H1 (cell line): ENCODE measurements at regions not wholly inside any gene's neighbourhood (a gene's known extent, or its start where the extent isn't known, plus 50 kb on each side); places are given as distances from the start of the nearest gene placed in this dataset.

Experiments
- CTCF ChIA-PET: fragments of 300-600 bp; sonication (Branson Sonifier 250); formaldehyde crosslinking; loops from one replicate; lab custom pipeline; 2021; ENCODE audit not compliant: partially characterized antibody; lab: Charles Lee
- POLR2A ChIA-PET: fragments of 300-600 bp; sonication (Branson Sonifier 250); formaldehyde crosslinking; loops from one replicate; lab custom pipeline; 2021; ENCODE audit warnings: inconsistent platforms; ENCODE audit not compliant: partially characterized antibody; lab: Charles Lee
- DNase-seq, 2 experiments: peaks; one replicate each; pipeline versions ENCODE4 v3.0.0 to v3.0.0-alpha.2; 2010 to 2022; ENCODE audit warnings: low spot score in 2 of 2, low read depth in 1 of 2, mixed read lengths in 1 of 2
- FAIRE-seq: peaks from 2 replicates; lab custom pipeline; 2011; peaks lifted over from hg19 to GRCh38; lab: Jason Lieb, UNC
- H2AFZ ChIP-seq: 2 replicates; pipeline ENCODE4 v1.8.1; 2012; ENCODE audit warnings: low read length, inconsistent platforms
- H2AK5ac ChIP-seq: 2 replicates; pipeline ENCODE4 v1.6.1; 2013; ENCODE audit warnings: low read depth, low read length
- H2BK120ac ChIP-seq: replicated peaks from 2 replicates; pipeline ENCODE3; 2013; ENCODE audit warnings: low read depth, low read length, inconsistent platforms
- H2BK12ac ChIP-seq: 2 replicates; pipeline ENCODE4 v1.6.1; 2013; ENCODE audit warnings: low read depth, low read length
- H2BK15ac ChIP-seq: 2 replicates; pipeline ENCODE4 v1.6.1; 2013; ENCODE audit warnings: low read length
- H2BK20ac ChIP-seq: 2 replicates; pipeline ENCODE4 v1.6.1; 2013; ENCODE audit warnings: low read length
- H2BK5ac ChIP-seq: 2 replicates; pipeline ENCODE4 v1.6.1; 2013; ENCODE audit warnings: low read depth, low read length
- H3K14ac ChIP-seq: 2 replicates; pipeline ENCODE4 v1.6.1; 2013; ENCODE audit warnings: inconsistent platforms; ENCODE audit not compliant: insufficient read length
- H3K18ac ChIP-seq: 2 replicates; pipeline ENCODE4 v1.6.1; 2013; ENCODE audit warnings: low read length; ENCODE audit errors: extremely low read depth
- H3K23ac ChIP-seq: 2 replicates; pipeline ENCODE4 v1.6.1; 2013; ENCODE audit warnings: inconsistent platforms; ENCODE audit not compliant: insufficient read length
- H3K23me2 ChIP-seq: 2 replicates; pipeline ENCODE4 v1.6.1; 2013; ENCODE audit warnings: low read depth, low read length
- H3K27ac ChIP-seq: 2 replicates; pipeline ENCODE4 v1.6.1; 2011; ENCODE audit warnings: low read depth, low read length, inconsistent platforms
- H3K27me3 ChIP-seq, 4 experiments: replicated peaks in 1 of 4; 1 replicate in 1 of 4; 2 replicates in 3 of 4; pipeline versions ENCODE4 v1.6.1 to v1.8.1; 2011 to 2013; ENCODE audit warnings: low read length in 3 of 4, mild to moderate bottlenecking in 3 of 4, inconsistent platforms in 2 of 4, mixed read lengths in 2 of 4, moderate library complexity in 1 of 4; ENCODE audit not compliant: control insufficient read depth in 3 of 4, insufficient read depth in 3 of 4; ENCODE audit errors: extremely low read depth in 1 of 4
- H3K36me3 ChIP-seq, 4 experiments: 2 replicates each; pipeline versions ENCODE4 v1.6.1 to v1.8.1; 2011 to 2013; ENCODE audit warnings: mild to moderate bottlenecking in 4 of 4, low read length in 3 of 4, moderate library complexity in 2 of 4, control low read depth in 1 of 4, inconsistent platforms in 1 of 4; ENCODE audit not compliant: insufficient read depth in 4 of 4, control insufficient read depth in 2 of 4
- H3K4ac ChIP-seq: replicated peaks from 2 replicates; pipeline ENCODE3; 2013; ENCODE audit warnings: low read length, low read depth, mixed read lengths, inconsistent platforms; ENCODE audit not compliant: insufficient read length
- H3K4me1 ChIP-seq, 4 experiments: replicated peaks in 1 of 4; 1 replicate in 1 of 4; 2 replicates in 3 of 4; pipeline versions ENCODE4 v1.6.1 to v1.8.1; 2011 to 2013; ENCODE audit warnings: low read length in 3 of 4, inconsistent platforms in 2 of 4, mixed read lengths in 1 of 4; ENCODE audit not compliant: insufficient read depth in 4 of 4, control insufficient read depth in 3 of 4
- H3K4me2 ChIP-seq, 2 experiments: 2 replicates each; pipeline versions ENCODE4 v1.6.1 to v1.8.1; 2011 to 2013; ENCODE audit warnings: low read depth in 2 of 2, low read length in 2 of 2, control low read depth in 1 of 2, inconsistent platforms in 1 of 2, mild to moderate bottlenecking in 1 of 2; ENCODE audit not compliant: insufficient read depth in 1 of 2
- H3K4me3 ChIP-seq, 4 experiments: fragments of 200-600, 300-600 bp in 1 of 4; sonication (generic), shearing (Covaris generic), sonication (Bioruptor Twin) in 1 of 4; 2 replicates each; pipeline versions ENCODE4 v1.5.1 to v1.8.1; 2011 to 2016; ENCODE audit warnings: low read length in 4 of 4, low read depth in 3 of 4, control low read depth in 2 of 4, inconsistent platforms in 2 of 4, mild to moderate bottlenecking in 2 of 4, mixed read lengths in 1 of 4, moderate library complexity in 1 of 4; ENCODE audit not compliant: insufficient read depth in 2 of 4; ENCODE audit errors: extremely low read depth in 1 of 4
- H3K56ac ChIP-seq: replicated peaks from 2 replicates; pipeline ENCODE3; 2013; ENCODE audit warnings: low read depth, mild to moderate bottlenecking, mixed read lengths, low read length, inconsistent platforms; ENCODE audit not compliant: insufficient read length
- H3K79me1 ChIP-seq: 2 replicates; pipeline ENCODE4 v1.6.1; 2013; ENCODE audit warnings: low read depth, low read length, control low read depth
- H3K79me2 ChIP-seq, 2 experiments: 2 replicates each; pipeline versions ENCODE4 v1.6.1 to v1.8.1; 2012 to 2013; ENCODE audit warnings: low read length in 2 of 2, mild to moderate bottlenecking in 2 of 2, inconsistent platforms in 1 of 2; ENCODE audit not compliant: insufficient read depth in 2 of 2, control insufficient read depth in 1 of 2
- H3K9ac ChIP-seq, 4 experiments: replicated peaks in 1 of 4; 1 replicate in 1 of 4; 2 replicates in 3 of 4; pipeline versions ENCODE4 v1.6.1 to v1.8.1; 2011 to 2013; ENCODE audit warnings: low read depth in 3 of 4, low read length in 3 of 4, control low read depth in 2 of 4, mild to moderate bottlenecking in 2 of 4, moderate library complexity in 2 of 4, inconsistent platforms in 1 of 4; ENCODE audit errors: extremely low read depth in 1 of 4
- H3K9me3 ChIP-seq, 2 experiments: 2 replicates each; pipeline versions ENCODE4 v1.6.1 to v1.8.1; 2012 to 2013; ENCODE audit warnings: mild to moderate bottlenecking in 2 of 2, moderate library complexity in 2 of 2, control low read depth in 1 of 2, inconsistent platforms in 1 of 2, low read depth in 1 of 2, low read length in 1 of 2, mixed read lengths in 1 of 2; ENCODE audit not compliant: insufficient read depth in 2 of 2
- H4K20me1 ChIP-seq, 2 experiments: replicated peaks in 1 of 2; 2 replicates each; pipeline versions ENCODE3 to v1.8.1; 2011 to 2013; ENCODE audit warnings: inconsistent platforms in 2 of 2, low read length in 2 of 2, mild to moderate bottlenecking in 1 of 2; ENCODE audit not compliant: insufficient read depth in 2 of 2, control insufficient read depth in 1 of 2
- H4K5ac ChIP-seq: 2 replicates; pipeline ENCODE4 v1.6.1; 2013; ENCODE audit warnings: low read length, low read depth, mixed read lengths, inconsistent platforms; ENCODE audit not compliant: insufficient read length
- H4K8ac ChIP-seq: 2 replicates; pipeline ENCODE4 v1.8.0; 2013; ENCODE audit warnings: mild to moderate bottlenecking, moderate library complexity, low read length, inconsistent platforms; ENCODE audit not compliant: insufficient read depth; ENCODE audit errors: extremely low read depth
- H4K91ac ChIP-seq: replicated peaks from 2 replicates; pipeline ENCODE3; 2013; ENCODE audit warnings: low read length, mixed read lengths, inconsistent platforms; ENCODE audit not compliant: insufficient read length
- BCL11A ChIP-seq, 2 experiments: IDR thresholded peaks; one replicate each; pipeline ENCODE4 v1.6.1; 2011; ENCODE audit warnings: low read depth in 2 of 2, low read length in 2 of 2, mild to moderate bottlenecking in 2 of 2
- CHD2 ChIP-seq: IDR thresholded peaks from 2 replicates; pipeline ENCODE4 v1.6.1; 2012; ENCODE audit warnings: low read length, improper control_type of control experiment
- GTF2F1 ChIP-seq: IDR thresholded peaks from 2 replicates; pipeline ENCODE4 v1.6.1; 2012; ENCODE audit warnings: low read depth, low read length, improper control_type of control experiment, borderline replicate concordance
- JUND ChIP-seq: IDR thresholded peaks from 2 replicates; pipeline ENCODE4 v1.6.1; 2011; ENCODE audit warnings: mild to moderate bottlenecking, improper control_type of control experiment, low read length
- MAFK ChIP-seq: IDR thresholded peaks from 2 replicates; pipeline ENCODE4 v1.6.1; 2012; ENCODE audit warnings: low read depth, mild to moderate bottlenecking, improper control_type of control experiment, low read length
- SAP30 ChIP-seq: fragments of 300-600 bp; sonication (generic); IDR thresholded peaks from 2 replicates; pipeline ENCODE4 v1.7.1; 2012; ENCODE audit warnings: low read length, moderate library complexity, mild to moderate bottlenecking, inconsistent platforms; ENCODE audit not compliant: insufficient read depth, insufficient replicate concordance
- WGBS, 2 experiments: shearing (Covaris generic) in 1 of 2; methylation state at CpG; one replicate each; pipeline versions ENCODE4 v1.1.6 to v1.1.7; 2013 to 2015; ENCODE audit warnings: low lambda C conversion rate in 2 of 2, mixed read lengths in 2 of 2, inconsistent platforms in 1 of 2, low coverage in 1 of 2, missing lambda C conversion rate in 1 of 2; ENCODE audit not compliant: insufficient replicate concordance in 2 of 2, insufficient coverage in 1 of 2, insufficient read length in 1 of 2; ENCODE audit errors: extremely low coverage in 1 of 2, missing lambda C conversion rate in 1 of 2; 5-methylcytosine and 5-hydroxymethylcytosine counted together
- TF ChIP-seq, protein P1 (sequence below): IDR thresholded peaks from 2 replicates; pipeline ENCODE4 v1.6.1; 2012; ENCODE audit warnings: low read length, inconsistent platforms

DNA sequence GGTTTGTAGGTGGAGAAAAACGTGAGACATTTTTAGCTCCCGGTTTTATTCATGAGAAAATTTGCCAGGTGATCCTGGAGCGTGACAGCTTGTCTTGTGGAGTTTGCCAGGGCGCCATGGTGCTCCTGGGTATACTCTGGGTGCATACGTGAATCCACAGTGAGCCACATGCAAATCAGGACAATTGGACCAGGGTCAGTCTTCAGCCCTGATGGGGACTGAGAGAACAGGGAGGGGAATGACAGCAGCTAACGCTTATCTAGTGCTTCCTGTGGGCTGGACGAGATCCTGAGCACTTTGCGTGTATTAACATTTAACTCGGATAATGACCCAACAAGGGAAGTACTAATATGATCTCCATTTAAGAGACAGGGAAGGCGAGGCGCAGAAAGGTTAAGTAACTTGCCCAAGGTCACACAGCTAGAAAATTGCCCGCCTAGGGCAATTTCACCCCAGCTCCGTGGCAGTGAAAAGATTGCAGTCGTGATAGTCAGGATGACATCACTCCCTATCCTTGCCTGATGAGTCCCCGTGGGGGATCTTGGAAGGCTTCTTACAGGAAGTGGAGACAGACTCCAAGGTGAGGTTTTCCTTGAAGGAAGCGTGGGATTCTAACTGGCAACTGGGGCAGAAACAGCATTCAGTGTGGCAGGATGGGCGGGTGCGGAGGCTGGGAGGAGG is 118.4 kb upstream of the NCOR2 start:
- H3K79me1 ChIP-seq, result no peaks in the 10 kb centered on the region
- no peaks in the 10 kb centered on the region for H4K20me1 ChIP-seq
- no peak overlapping the region for H2BK5ac ChIP-seq
- H3K56ac ChIP-seq, result no peak overlapping the region
- H2AK5ac ChIP-seq, result no peak overlapping the region
- CTCF ChIA-PET, result interaction anchor here (0.6 to 1.5 kb wide), 7 partner anchors 18 to 85 kb away, joined by 3 read pairs; no protein-coding TSS in a partner anchor
- H3K4ac ChIP-seq, result no peak overlapping the region
- H3K23me2 ChIP-seq, result no peaks in the 10 kb centered on the region
- no peak overlapping the region for H4K5ac ChIP-seq
- H3K4me3 ChIP-seq, result no peak overlapping the region
- POLR2A ChIA-PET, result interaction anchor here (0.7 kb wide), 1 partner anchor 10 kb away, joined by 3 read pairs; no protein-coding TSS in a partner anchor
- H2AFZ ChIP-seq, result no peak overlapping the region
- H3K36me3 ChIP-seq, result no peaks in the 10 kb centered on the region
- no peak overlapping the region for H2BK120ac ChIP-seq
- H3K27me3 ChIP-seq, result no peaks in the 10 kb centered on the region
- no peaks in the 10 kb centered on the region for H3K79me2 ChIP-seq
- H3K27ac ChIP-seq, result no peak overlapping the region
- H3K9me3 ChIP-seq, result no peaks in the 10 kb centered on the region; a peak in 1 of 4 replicates
- H3K9ac ChIP-seq, result no peak overlapping the region
- H3K14ac ChIP-seq, result no peak overlapping the region
- WGBS, 2 experiments, result 85% methylated on average over 18 of the region's 18 CpGs; no CpG with 5 or more reads in 1 of the 2 experiments
- peaks cover 0 to 5% (median 2%) of the 10 kb centered on the region in 4 experiments; a peak in 4 of 7 replicates for H3K4me1 ChIP-seq
- H3K18ac ChIP-seq, result no peak overlapping the region
- no peak for DNase-seq
- no peak overlapping the region for H3K4me2 ChIP-seq
- no peak overlapping the region for H2BK15ac ChIP-seq
- FAIRE-seq, result no peak
- H4K8ac ChIP-seq, result no peak overlapping the region
- no peak overlapping the region for H3K23ac ChIP-seq
- no peak overlapping the region for H2BK20ac ChIP-seq
- H2BK12ac ChIP-seq, result peak overlapping the region; percentile 4; the same call in 1 of the 2 replicates
- H4K91ac ChIP-seq, result no peak overlapping the region
- TF ChIP-seq, protein P1, sequence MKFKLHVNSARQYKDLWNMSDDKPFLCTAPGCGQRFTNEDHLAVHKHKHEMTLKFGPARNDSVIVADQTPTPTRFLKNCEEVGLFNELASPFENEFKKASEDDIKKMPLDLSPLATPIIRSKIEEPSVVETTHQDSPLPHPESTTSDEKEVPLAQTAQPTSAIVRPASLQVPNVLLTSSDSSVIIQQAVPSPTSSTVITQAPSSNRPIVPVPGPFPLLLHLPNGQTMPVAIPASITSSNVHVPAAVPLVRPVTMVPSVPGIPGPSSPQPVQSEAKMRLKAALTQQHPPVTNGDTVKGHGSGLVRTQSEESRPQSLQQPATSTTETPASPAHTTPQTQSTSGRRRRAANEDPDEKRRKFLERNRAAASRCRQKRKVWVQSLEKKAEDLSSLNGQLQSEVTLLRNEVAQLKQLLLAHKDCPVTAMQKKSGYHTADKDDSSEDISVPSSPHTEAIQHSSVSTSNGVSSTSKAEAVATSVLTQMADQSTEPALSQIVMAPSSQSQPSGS, result no peak
- TF ChIP-seq SAP30 (no peak), BCL11A (IDR thresholded peaks at IDR 0.05; ENCODE audit: low read depth in 2 of 2, low read length in 2 of 2) (no peak), MAFK (no peak), CHD2 (no peak), GTF2F1 (no peak), JUND (no peak)
- TF ChIP-seq, all 59 proteins: peak for 0
